ENCODE measurements at regions not wholly inside any gene's neighbourhood (a gene's known extent, or its start where the extent isn't known, plus 50 kb on each side); places are given as distances from the start of the nearest gene placed in this dataset.

DNA sequence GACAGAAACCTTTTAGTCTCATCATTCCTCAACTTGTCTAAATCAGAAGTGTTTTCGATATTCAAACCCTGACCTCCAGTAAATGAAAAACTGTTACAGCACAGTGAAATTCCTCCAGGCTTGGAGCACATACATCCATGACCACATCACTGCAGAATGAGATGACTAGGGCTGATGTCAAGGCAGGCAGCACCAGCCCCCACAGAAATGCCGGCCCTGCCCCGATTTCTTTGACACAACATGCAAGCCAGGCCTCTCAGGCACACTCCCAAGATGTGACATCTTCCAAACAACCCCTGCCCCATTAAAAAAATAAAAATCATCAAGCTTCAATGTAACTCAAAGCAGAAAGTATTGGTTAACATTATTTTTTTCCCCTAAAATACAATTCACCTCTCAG is 103.3 kb downstream of the CTAGE1 start:
- TF ChIP-seq, protein P1, sequence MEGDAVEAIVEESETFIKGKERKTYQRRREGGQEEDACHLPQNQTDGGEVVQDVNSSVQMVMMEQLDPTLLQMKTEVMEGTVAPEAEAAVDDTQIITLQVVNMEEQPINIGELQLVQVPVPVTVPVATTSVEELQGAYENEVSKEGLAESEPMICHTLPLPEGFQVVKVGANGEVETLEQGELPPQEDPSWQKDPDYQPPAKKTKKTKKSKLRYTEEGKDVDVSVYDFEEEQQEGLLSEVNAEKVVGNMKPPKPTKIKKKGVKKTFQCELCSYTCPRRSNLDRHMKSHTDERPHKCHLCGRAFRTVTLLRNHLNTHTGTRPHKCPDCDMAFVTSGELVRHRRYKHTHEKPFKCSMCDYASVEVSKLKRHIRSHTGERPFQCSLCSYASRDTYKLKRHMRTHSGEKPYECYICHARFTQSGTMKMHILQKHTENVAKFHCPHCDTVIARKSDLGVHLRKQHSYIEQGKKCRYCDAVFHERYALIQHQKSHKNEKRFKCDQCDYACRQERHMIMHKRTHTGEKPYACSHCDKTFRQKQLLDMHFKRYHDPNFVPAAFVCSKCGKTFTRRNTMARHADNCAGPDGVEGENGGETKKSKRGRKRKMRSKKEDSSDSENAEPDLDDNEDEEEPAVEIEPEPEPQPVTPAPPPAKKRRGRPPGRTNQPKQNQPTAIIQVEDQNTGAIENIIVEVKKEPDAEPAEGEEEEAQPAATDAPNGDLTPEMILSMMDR (IDR thresholded peaks at IDR 0.05): no peak
- no peak for TF ChIP-seq POLR2A (IDR thresholded peaks at IDR 0.05)

Data from uterus (tissue), 2 donors.